Neural cell (in vitro differentiated cells): ENCODE measurements at regions not wholly inside any gene's neighbourhood (a gene's known extent, or its start where the extent isn't known, plus 50 kb on each side); places are given as distances from the start of the nearest gene placed in this dataset.
A peak's percentile ranks its signal among the peaks of the same experiment; 100 is the strongest.

Source experiments
- EP300 ChIP-seq: fragments of 450-650 bp; conservative IDR thresholded peaks from 2 replicates; pipeline ENCODE4 v1.6.1; 2014; ENCODE audit warnings: antibody characterized with exemption, mild to moderate bottlenecking, moderate library complexity; ENCODE audit not compliant: poor library complexity, severe bottlenecking
- EZH2 ChIP-seq: fragments of 200-600, 300-800 bp; shearing (Covaris generic), sonication (generic); IDR thresholded peaks from 2 replicates; pipeline ENCODE4 v1.6.1; 2014; ENCODE audit warnings: antibody characterized with exemption, low read length, borderline replicate concordance, mild to moderate bottlenecking; ENCODE audit not compliant: insufficient read depth, poor library complexity, severe bottlenecking
- POLR2AphosphoS5 ChIP-seq: IDR thresholded peaks from 2 replicates; pipeline ENCODE4 v1.6.1; 2012
- REST ChIP-seq: IDR thresholded peaks from 2 replicates; pipeline ENCODE4 v1.6.1; 2012; ENCODE audit warnings: borderline replicate concordance
- TF ChIP-seq, protein P1 (sequence below): fragments of 450-650 bp; IDR thresholded peaks from 2 replicates; pipeline ENCODE4 v1.5.1; 2014; ENCODE audit warnings: antibody characterized with exemption, mild to moderate bottlenecking, moderate library complexity; ENCODE audit not compliant: poor library complexity, severe bottlenecking

DNA sequence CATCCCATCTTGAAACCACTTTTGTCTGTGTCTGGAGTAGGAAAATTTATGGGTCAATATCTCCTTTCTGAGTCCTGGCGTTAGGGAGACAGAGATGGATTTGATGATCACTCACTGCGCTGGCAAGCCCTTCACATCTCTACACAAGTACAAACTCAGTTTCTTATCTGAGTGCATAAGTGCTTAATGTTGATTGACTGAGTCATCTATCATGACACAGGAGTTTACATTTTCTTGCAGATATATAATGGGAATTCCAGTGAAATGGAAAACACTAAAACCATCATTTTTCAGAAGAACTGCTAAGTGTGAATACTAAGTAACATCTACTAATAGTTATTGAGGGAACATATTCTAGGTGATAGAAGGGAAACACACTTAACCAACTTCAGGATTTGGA is 763.9 kb upstream of the COBL start:
- TF ChIP-seq, protein P1, sequence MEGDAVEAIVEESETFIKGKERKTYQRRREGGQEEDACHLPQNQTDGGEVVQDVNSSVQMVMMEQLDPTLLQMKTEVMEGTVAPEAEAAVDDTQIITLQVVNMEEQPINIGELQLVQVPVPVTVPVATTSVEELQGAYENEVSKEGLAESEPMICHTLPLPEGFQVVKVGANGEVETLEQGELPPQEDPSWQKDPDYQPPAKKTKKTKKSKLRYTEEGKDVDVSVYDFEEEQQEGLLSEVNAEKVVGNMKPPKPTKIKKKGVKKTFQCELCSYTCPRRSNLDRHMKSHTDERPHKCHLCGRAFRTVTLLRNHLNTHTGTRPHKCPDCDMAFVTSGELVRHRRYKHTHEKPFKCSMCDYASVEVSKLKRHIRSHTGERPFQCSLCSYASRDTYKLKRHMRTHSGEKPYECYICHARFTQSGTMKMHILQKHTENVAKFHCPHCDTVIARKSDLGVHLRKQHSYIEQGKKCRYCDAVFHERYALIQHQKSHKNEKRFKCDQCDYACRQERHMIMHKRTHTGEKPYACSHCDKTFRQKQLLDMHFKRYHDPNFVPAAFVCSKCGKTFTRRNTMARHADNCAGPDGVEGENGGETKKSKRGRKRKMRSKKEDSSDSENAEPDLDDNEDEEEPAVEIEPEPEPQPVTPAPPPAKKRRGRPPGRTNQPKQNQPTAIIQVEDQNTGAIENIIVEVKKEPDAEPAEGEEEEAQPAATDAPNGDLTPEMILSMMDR = no peak
- TF ChIP-seq REST (peak; percentile 61), POLR2AphosphoS5 (peak; percentile 25), EP300 (peak; percentile 72), EZH2 (no peak)
